Progenitor cell of endocrine pancreas (in vitro differentiated cells): ENCODE measurements at regions not wholly inside any gene's neighbourhood (a gene's known extent, or its start where the extent isn't known, plus 50 kb on each side); places are given as distances from the start of the nearest gene placed in this dataset.

Experiments
- DNase-seq: peaks from one replicate; pipeline ENCODE4 v3.0.0; 2021; ENCODE audit warnings: low spot score; ENCODE audit not compliant: unreplicated experiment
- H3K27ac Mint-ChIP-seq: 2 replicates; pipeline ENCODE4 v1.8.0; 2021; ENCODE audit warnings: mild to moderate bottlenecking, moderate library complexity, mixed read lengths
- H3K27me3 Mint-ChIP-seq: 2 replicates; pipeline ENCODE4 v1.8.0; 2021; ENCODE audit warnings: mixed read lengths
- H3K36me3 Mint-ChIP-seq: 2 replicates; pipeline ENCODE4 v1.8.0; 2022; ENCODE audit warnings: mixed read lengths; ENCODE audit not compliant: insufficient read depth
- H3K4me1 Mint-ChIP-seq: 2 replicates; pipeline ENCODE4 v1.8.0; 2021; ENCODE audit warnings: low read depth, mixed read lengths
- H3K4me3 Mint-ChIP-seq: 2 replicates; pipeline ENCODE4 v1.8.0; 2021; ENCODE audit warnings: low read depth, mild to moderate bottlenecking, moderate library complexity, mixed read lengths
- H3K9me3 Mint-ChIP-seq: 2 replicates; pipeline ENCODE4 v1.8.0; 2021; ENCODE audit warnings: low read depth, mixed read lengths
- CTCF ChIP-seq: fragments of 200-600 bp; sonication (generic); IDR thresholded peaks from one replicate; pipeline ENCODE4 v1.5.0; 2021; ENCODE audit warnings: antibody characterized with exemption, mild to moderate bottlenecking; ENCODE audit not compliant: unreplicated experiment

DNA sequence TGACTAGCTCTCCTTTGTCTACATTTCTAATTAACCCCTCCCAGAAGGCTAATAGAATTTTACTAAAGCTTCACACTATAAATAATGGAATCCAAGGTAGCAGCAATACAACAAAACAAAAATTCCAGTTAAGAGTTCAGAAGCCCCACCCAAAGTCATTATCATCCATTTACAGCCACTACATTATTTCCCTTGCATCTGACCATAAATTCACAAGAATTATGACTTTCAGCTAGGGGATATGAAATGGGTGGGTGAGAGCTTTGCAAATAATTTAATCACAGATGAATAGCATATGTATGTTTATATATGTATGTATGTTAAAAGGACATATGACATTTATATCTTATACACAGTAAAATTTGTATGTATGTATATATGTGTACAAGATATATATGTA is 65.3 kb upstream of the PTGDR start:
- Mint-ChIP-seq H3K4me3 (no peak overlapping the region), H3K4me1 (no peaks in the 10 kb centered on the region), H3K27me3 (no peaks in the 10 kb centered on the region), H3K27ac (no peak overlapping the region), H3K36me3 (no peaks in the 10 kb centered on the region), H3K9me3 (peaks cover 16% of the 10 kb centered on the region)
- no peak for DNase-seq
- no peak for TF ChIP-seq CTCF

DNA sequence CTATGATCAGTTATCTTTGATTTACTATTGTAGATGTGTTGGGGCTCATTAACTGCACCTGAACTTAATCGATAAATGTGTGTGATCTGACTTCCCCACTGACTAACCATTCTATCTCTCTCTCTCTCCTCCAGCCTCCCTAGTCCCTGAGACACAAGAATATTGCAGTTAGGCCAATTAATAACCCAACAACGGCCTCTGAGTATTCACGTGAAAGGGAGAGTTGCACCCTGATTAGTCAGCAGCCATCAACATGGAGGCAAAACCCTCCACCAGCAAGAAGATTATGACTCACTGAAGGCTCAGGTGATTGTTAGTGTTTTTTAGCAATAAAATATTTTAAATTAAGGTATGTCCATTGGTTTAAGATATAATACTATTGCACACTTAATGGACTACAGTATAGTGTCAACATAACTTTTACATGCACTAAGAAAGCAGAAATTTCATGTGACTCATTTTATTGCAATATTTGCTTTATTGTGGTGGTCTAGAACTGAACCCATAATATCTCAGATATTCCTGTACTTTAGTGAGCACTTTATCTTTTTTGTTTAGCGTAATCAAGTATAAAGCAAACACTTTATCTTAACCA is 77.1 kb upstream of the PTGDR start:
- H3K27ac Mint-ChIP-seq: no peak overlapping the region
- H3K9me3 Mint-ChIP-seq: peaks cover 6% of the 10 kb centered on the region
- no peak for DNase-seq
- no peak overlapping the region for H3K4me3 Mint-ChIP-seq
- H3K4me1 Mint-ChIP-seq: no peaks in the 10 kb centered on the region
- no peak for TF ChIP-seq CTCF
- H3K27me3 Mint-ChIP-seq: no peaks in the 10 kb centered on the region
- H3K36me3 Mint-ChIP-seq: no peaks in the 10 kb centered on the region

DNA sequence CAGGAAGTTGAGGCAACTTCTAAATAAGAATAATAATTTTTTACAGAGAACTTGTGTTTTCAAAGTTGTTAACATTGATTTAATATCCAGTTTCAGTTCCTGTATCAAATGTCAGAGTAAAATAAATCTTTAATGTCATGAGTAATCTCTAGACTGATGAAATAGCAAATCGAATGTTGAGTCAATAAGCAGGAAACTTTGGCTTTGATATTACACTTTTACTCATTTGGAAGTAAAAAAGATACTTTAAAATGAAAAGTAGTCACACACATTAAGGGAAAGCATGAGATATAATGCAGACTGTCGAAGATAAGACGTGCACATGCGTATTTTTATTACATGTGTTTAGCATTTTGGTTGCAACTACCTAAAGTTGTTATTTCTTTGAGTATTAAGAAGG is 78.2 kb upstream of the PTGDR start:
- Mint-ChIP-seq H3K9me3 (peaks cover 6% of the 10 kb centered on the region), H3K36me3 (no peaks in the 10 kb centered on the region), H3K27ac (no peak overlapping the region), H3K4me3 (no peak overlapping the region), H3K27me3 (no peaks in the 10 kb centered on the region), H3K4me1 (no peaks in the 10 kb centered on the region)
- no peak for DNase-seq
- TF ChIP-seq CTCF: no peak

- TF ChIP-seq CTCF: no peak
- Mint-ChIP-seq H3K9me3 (peaks cover 12% of the 10 kb centered on the region), H3K27ac (no peak overlapping the region), H3K4me1 (no peaks in the 10 kb centered on the region), H3K27me3 (no peaks in the 10 kb centered on the region), H3K36me3 (no peaks in the 10 kb centered on the region), H3K4me3 (no peak overlapping the region)
- no peak for DNase-seq
Measured at GRCh38 chr14:52188381-52188780, 79.1 kb upstream of the PTGDR start.

DNA sequence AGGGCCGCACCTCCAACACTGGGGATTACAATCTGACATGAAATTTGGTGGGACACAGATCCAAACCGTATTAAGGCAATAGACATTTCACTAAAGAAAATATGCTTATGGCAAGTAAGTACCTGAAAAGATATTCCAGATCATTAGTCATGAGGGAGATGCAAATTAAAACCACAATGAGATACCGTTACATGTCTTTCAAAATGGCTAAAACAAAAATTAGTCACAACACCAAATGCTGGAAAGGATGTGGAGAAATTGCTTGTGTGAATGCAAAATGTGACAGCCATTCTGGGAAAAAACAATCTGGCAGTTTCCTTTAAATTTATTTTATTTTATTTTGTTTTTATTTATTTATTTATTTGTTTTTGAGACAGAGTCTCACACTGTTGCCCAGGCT is 82.3 kb upstream of the PTGDR start:
- peaks cover 8% of the 10 kb centered on the region for H3K36me3 Mint-ChIP-seq
- H3K27me3 Mint-ChIP-seq: no peaks in the 10 kb centered on the region
- H3K4me3 Mint-ChIP-seq: no peak overlapping the region
- no peak for DNase-seq
- peaks cover 2% of the 10 kb centered on the region for H3K4me1 Mint-ChIP-seq
- no peak overlapping the region for H3K27ac Mint-ChIP-seq
- TF ChIP-seq CTCF: no peak
- H3K9me3 Mint-ChIP-seq: peaks cover 31% of the 10 kb centered on the region
